ENCODE measurements at regions not wholly inside any gene's neighbourhood (a gene's known extent, or its start where the extent isn't known, plus 50 kb on each side); places are given as distances from the start of the nearest gene placed in this dataset.

DNA sequence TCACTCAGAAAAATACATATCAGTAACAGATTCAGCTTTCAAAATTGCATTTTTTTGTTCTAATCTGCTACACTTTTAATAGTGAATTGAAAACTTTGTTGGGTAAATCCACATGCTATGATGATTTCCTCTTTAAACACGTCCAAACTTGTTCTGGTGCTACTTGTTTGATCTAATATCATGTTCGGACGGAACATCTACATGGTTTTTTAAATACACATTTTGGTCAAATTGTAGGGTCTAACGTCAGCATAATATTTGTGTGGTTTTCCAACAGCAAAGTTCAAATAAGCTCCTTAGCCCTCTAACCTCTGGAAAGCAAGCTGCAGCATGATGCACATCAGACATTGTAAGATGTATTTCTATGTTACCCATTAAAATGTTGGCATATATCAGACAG is 98.5 kb upstream of the OSTN start:
- no peak for TF ChIP-seq POLR2A (IDR thresholded peaks at IDR 0.05)
- TF ChIP-seq, protein P1, sequence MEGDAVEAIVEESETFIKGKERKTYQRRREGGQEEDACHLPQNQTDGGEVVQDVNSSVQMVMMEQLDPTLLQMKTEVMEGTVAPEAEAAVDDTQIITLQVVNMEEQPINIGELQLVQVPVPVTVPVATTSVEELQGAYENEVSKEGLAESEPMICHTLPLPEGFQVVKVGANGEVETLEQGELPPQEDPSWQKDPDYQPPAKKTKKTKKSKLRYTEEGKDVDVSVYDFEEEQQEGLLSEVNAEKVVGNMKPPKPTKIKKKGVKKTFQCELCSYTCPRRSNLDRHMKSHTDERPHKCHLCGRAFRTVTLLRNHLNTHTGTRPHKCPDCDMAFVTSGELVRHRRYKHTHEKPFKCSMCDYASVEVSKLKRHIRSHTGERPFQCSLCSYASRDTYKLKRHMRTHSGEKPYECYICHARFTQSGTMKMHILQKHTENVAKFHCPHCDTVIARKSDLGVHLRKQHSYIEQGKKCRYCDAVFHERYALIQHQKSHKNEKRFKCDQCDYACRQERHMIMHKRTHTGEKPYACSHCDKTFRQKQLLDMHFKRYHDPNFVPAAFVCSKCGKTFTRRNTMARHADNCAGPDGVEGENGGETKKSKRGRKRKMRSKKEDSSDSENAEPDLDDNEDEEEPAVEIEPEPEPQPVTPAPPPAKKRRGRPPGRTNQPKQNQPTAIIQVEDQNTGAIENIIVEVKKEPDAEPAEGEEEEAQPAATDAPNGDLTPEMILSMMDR (IDR thresholded peaks at IDR 0.05) = no peak
